Smooth muscle cell (in vitro differentiated cells): ENCODE measurements at regions not wholly inside any gene's neighbourhood (a gene's known extent, or its start where the extent isn't known, plus 50 kb on each side); places are given as distances from the start of the nearest gene placed in this dataset.

Source experiments
- DNase-seq: peaks from one replicate; lab custom pipeline; 2025; ENCODE audit not compliant: unreplicated experiment; lab: John Stamatoyannopoulos, UW
- H2AFZ ChIP-seq: fragments of 200-600 bp; sonication (generic); 2 replicates; pipeline ENCODE4 v1.6.0; 2016; ENCODE audit warnings: antibody characterized with exemption, low read depth, mild to moderate bottlenecking
- H3F3A ChIP-seq: fragments of 200-600 bp; sonication (generic); 2 replicates; pipeline ENCODE4 v1.6.0; 2017; ENCODE audit warnings: antibody characterized with exemption, low read depth
- H3K27ac ChIP-seq: fragments of 200-600 bp; sonication (generic); 2 replicates; pipeline ENCODE4 v1.5.1; 2016; ENCODE audit warnings: low read depth, mild to moderate bottlenecking
- H3K27me3 ChIP-seq: fragments of 200-600 bp; sonication (generic); 2 replicates; pipeline ENCODE4 v1.6.1; 2016; ENCODE audit warnings: low read depth, mild to moderate bottlenecking
- H3K36me3 ChIP-seq: fragments of 200-600 bp; sonication (generic); 2 replicates; pipeline ENCODE4 v1.5.1; 2016; ENCODE audit warnings: low read depth
- H3K4me1 ChIP-seq: fragments of 200-600 bp; sonication (generic); 2 replicates; pipeline ENCODE4 v1.5.1; 2016; ENCODE audit warnings: low read depth
- H3K4me2 ChIP-seq: fragments of 200-600 bp; sonication (generic); 2 replicates; pipeline ENCODE4 v1.6.0; 2016; ENCODE audit warnings: mild to moderate bottlenecking
- H3K4me3 ChIP-seq: fragments of 200-600 bp; sonication (generic); 2 replicates; pipeline ENCODE4 v1.5.1; 2016; ENCODE audit warnings: mild to moderate bottlenecking
- H3K79me2 ChIP-seq: fragments of 200-600 bp; sonication (generic); 2 replicates; pipeline ENCODE4 v1.6.0; 2016; ENCODE audit warnings: low read depth, mild to moderate bottlenecking
- H3K9ac ChIP-seq: fragments of 200-600 bp; sonication (generic); 2 replicates; pipeline ENCODE4 v1.6.0; 2016; ENCODE audit warnings: low read depth
- H3K9me3 ChIP-seq: fragments of 200-600 bp; sonication (generic); replicated peaks from 2 replicates; pipeline ENCODE4 v1.5.1; 2016; ENCODE audit warnings: low read depth
- H4K20me1 ChIP-seq: fragments of 200-600 bp; sonication (generic); 2 replicates; pipeline ENCODE4 v1.6.0; 2016; ENCODE audit warnings: low read depth
- CTCF ChIP-seq: fragments of 200-600 bp; sonication (generic); IDR thresholded peaks from 2 replicates; pipeline ENCODE4 v1.5.1; 2017; ENCODE audit warnings: borderline replicate concordance, mild to moderate bottlenecking, antibody characterized with exemption; ENCODE audit not compliant: insufficient read depth, poor library complexity, severe bottlenecking
- WGBS: methylation state at CpG from one replicate; pipeline ENCODE4 v1.1.7; 2016; ENCODE audit warnings: low lambda C conversion rate; 5-methylcytosine and 5-hydroxymethylcytosine counted together

GRCh38 chr6:86526238-86526637 lies 411.1 kb upstream of the HTR1E start:
- peaks cover 8% of the 10 kb centered on the region for H3K9me3 ChIP-seq
- no peak overlapping the region for H3K9ac ChIP-seq
- no peaks in the 10 kb centered on the region for H3K4me1 ChIP-seq
- no peaks in the 10 kb centered on the region for H3K27me3 ChIP-seq
- no peak for DNase-seq
- 0% methylated on average over 1 of the region's 1 CpG for WGBS
- TF ChIP-seq CTCF: no peak
- no peak overlapping the region for H3K4me3 ChIP-seq
- no peaks in the 10 kb centered on the region for H3F3A ChIP-seq
- no peak overlapping the region for H2AFZ ChIP-seq
- no peaks in the 10 kb centered on the region for H4K20me1 ChIP-seq
- H3K36me3 ChIP-seq: no peaks in the 10 kb centered on the region
- no peaks in the 10 kb centered on the region for H3K79me2 ChIP-seq
- H3K4me2 ChIP-seq: no peak overlapping the region
- no peak overlapping the region for H3K27ac ChIP-seq

GRCh38 chr6:86516087-86516486 lies 421.2 kb upstream of the HTR1E start:
- no peak for TF ChIP-seq CTCF
- Histone ChIP-seq H3F3A (no peaks in the 10 kb centered on the region), H3K4me3 (no peak overlapping the region), H3K4me1 (no peaks in the 10 kb centered on the region), H2AFZ (no peak overlapping the region), H3K36me3 (no peaks in the 10 kb centered on the region), H3K79me2 (no peaks in the 10 kb centered on the region), H4K20me1 (no peaks in the 10 kb centered on the region), H3K27me3 (no peaks in the 10 kb centered on the region), H3K9ac (no peak overlapping the region), H3K4me2 (no peak overlapping the region), H3K27ac (no peak overlapping the region), H3K9me3 (no peaks in the 10 kb centered on the region)
- WGBS: 93% methylated on average over 4 of the region's 4 CpGs
- DNase-seq: no peak

GRCh38 chr6:86511962-86512361 lies 425.4 kb upstream of the HTR1E start:
- Histone ChIP-seq H3K36me3 (no peaks in the 10 kb centered on the region), H3K9me3 (no peaks in the 10 kb centered on the region), H3K79me2 (no peaks in the 10 kb centered on the region), H3F3A (no peaks in the 10 kb centered on the region), H3K27ac (no peak overlapping the region), H2AFZ (no peak overlapping the region), H3K4me1 (no peaks in the 10 kb centered on the region), H3K27me3 (no peaks in the 10 kb centered on the region), H3K9ac (no peak overlapping the region), H3K4me2 (no peak overlapping the region), H3K4me3 (no peak overlapping the region), H4K20me1 (no peaks in the 10 kb centered on the region)
- DNase-seq: no peak
- TF ChIP-seq CTCF: no peak

- Histone ChIP-seq H3K4me2 (no peak overlapping the region), H3K9me3 (no peaks in the 10 kb centered on the region), H3K27ac (no peak overlapping the region), H3K79me2 (no peaks in the 10 kb centered on the region), H3K9ac (no peak overlapping the region), H4K20me1 (no peaks in the 10 kb centered on the region), H2AFZ (no peak overlapping the region), H3K36me3 (no peaks in the 10 kb centered on the region), H3K27me3 (no peaks in the 10 kb centered on the region), H3F3A (no peaks in the 10 kb centered on the region), H3K4me1 (no peaks in the 10 kb centered on the region), H3K4me3 (no peak overlapping the region)
- WGBS: 86% methylated on average over 3 of the region's 3 CpGs
- DNase-seq: no peak
- TF ChIP-seq CTCF: no peak
Measured at GRCh38 chr6:86508230-86508629, 429.1 kb upstream of the HTR1E start.
